Choroid plexus epithelial cell (primary cell): ENCODE measurements at regions not wholly inside any gene's neighbourhood (a gene's known extent, or its start where the extent isn't known, plus 50 kb on each side); places are given as distances from the start of the nearest gene placed in this dataset.

ENCODE experiments used
- DNase-seq: peaks from one replicate; pipeline ENCODE4 v3.0.0-alpha.2; 2010; ENCODE audit warnings: low read depth
- H3K4me3 ChIP-seq: 2 replicates; pipeline ENCODE4 v1.5.1; 2011; ENCODE audit warnings: low read depth, mild to moderate bottlenecking, control low read depth, low read length, moderate library complexity
- TF ChIP-seq, protein P1 (sequence below): conservative IDR thresholded peaks from 2 replicates; pipeline ENCODE4 v1.5.1; 2011; ENCODE audit warnings: low read depth, mild to moderate bottlenecking, control low read depth, inconsistent platforms, low read length, moderate library complexity

GRCh38 chr3:13192471-13193213 is 119.4 kb upstream of the IQSEC1 start:
- no peak overlapping the region for H3K4me3 ChIP-seq
- peak; percentile 27 for DNase-seq
- TF ChIP-seq, protein P1, sequence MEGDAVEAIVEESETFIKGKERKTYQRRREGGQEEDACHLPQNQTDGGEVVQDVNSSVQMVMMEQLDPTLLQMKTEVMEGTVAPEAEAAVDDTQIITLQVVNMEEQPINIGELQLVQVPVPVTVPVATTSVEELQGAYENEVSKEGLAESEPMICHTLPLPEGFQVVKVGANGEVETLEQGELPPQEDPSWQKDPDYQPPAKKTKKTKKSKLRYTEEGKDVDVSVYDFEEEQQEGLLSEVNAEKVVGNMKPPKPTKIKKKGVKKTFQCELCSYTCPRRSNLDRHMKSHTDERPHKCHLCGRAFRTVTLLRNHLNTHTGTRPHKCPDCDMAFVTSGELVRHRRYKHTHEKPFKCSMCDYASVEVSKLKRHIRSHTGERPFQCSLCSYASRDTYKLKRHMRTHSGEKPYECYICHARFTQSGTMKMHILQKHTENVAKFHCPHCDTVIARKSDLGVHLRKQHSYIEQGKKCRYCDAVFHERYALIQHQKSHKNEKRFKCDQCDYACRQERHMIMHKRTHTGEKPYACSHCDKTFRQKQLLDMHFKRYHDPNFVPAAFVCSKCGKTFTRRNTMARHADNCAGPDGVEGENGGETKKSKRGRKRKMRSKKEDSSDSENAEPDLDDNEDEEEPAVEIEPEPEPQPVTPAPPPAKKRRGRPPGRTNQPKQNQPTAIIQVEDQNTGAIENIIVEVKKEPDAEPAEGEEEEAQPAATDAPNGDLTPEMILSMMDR, result peak; percentile 59

DNA sequence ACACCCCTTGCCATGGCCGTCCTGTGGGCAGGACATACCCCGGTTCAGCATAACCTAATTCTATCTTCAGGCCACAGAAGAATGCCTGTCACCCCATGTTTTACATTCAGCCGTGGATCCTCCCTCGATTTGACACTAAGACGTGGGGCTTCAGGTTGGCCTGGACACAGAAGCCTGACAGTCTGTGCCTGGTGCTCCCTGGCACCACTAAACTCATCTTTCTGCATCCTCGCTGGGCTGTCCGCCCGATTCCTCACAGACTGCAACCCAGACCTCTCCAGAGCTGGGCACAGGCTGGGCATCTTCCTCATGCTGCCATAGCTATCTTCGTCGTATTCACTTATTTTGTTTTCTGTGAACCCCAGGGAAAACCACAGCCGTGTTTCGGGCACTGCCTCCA is 117.8 kb upstream of the IQSEC1 start:
- H3K4me3 ChIP-seq, result no peak overlapping the region
- TF ChIP-seq, protein P1, result no peak

DNA sequence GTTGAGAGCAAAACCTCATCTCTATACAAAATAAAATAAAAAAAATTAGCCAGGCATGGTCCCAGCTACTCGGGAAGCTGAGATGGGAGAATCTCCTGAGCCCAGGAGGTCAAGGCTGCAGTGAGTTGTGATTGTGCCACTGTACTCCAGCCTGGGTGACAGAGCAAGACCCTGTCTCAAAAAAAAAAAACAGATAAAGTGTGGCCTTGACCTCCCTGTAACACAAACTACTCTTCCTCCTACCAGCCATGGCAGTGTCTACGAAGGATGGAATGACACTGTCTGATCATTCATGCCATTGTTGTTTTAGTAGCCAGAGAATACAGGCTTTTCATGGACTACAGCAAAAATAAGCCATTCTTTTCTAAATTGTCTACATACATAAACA is 117.1 kb upstream of the IQSEC1 start:
- TF ChIP-seq, protein P1, result no peak
- no peak for DNase-seq
- H3K4me3 ChIP-seq, result no peak overlapping the region

More for the DNA sequence above, 117.8 kb upstream of the IQSEC1 start:
- no peak for DNase-seq

DNA sequence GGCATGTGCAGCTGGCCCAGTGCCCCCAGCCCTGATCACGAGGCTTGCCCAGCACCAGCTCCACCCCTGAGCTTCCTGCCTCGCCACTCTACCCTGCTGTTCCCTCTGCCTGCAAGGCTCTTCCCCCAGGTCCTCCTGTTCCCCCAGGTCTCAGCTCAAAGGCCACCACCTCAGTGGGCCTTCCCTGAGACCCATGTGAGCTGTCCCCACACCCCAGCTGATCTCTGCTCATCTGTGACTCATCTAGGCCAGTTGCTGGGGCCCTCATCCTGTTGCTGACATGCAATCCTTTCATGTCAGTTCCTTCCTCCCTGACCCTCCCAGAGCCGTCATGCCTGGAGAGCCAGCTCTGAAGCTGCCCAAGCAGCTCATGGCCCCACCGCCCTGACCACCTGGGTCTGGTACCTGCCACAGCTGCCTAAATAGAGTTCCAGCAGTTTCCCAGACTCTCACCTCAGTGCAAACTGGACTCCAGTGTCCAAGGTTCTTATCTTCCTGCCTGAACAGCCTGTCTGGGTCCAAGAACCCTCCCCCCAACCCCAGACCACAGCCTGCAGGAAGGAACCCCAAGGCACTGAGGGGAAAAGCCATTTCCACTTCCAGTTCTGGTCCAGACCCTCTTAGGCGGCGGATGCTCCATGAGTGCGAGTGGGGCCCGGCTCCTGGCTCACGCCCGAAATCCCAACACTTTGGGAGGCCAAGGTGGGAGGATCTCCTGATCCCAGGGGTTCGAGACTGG is 116.6 kb upstream of the IQSEC1 start:
- H3K4me3 ChIP-seq, result no peak overlapping the region
- peak; percentile 14 for DNase-seq
- TF ChIP-seq, protein P1, result no peak

DNA sequence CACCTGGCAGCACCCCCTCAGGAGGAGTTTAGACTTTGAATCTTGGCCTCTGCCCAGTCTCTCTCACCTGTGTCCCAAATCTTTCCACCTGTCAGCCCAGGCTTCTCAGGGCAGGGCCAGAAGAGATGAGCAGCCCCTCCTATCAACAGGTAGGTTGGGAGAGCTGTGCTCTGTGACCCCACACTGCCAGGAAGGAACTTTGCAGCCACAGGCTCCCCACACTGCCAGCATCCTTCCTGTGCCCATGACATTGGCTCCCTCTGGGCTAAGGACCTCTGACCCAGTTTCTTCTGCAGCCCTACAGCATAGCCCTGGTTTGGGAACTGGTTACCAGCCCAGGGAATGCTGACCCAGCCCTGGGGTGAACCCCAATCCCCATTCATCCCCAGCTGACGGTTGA is 115.7 kb upstream of the IQSEC1 start:
- TF ChIP-seq, protein P1, result no peak
- no peak for DNase-seq
- H3K4me3 ChIP-seq, result no peak overlapping the region

DNA sequence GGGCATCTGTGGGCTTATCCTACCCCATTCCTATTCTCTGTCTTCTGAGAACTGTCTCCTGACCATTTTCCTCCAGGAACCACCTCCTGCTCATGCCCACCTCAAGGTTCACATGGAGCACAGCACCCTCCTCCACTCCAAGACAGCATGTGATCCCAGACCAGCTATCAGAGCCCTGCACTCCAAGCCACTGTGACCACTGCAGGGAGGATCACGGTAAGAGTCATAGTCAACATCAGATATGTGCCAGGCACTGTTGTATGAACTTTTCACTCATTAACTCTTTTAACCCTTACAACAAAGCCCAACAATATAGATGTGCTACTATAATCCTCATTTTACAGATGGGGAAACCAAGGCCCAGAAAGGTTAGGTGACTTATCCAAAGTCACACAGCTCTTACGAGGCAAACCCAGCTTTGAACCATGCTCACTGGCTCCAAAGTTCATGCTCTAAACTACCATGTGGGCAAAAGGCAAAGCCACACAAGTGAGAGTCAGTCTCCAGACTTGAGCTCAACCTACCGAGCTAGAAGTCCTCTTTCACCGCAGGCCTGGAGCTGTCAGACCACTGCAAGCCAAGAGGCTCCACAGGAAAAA is 115.1 kb upstream of the IQSEC1 start:
- TF ChIP-seq, protein P1, result no peak
- no peak overlapping the region for H3K4me3 ChIP-seq
- no peak for DNase-seq
